ENCODE measurements at regions not wholly inside any gene's neighbourhood (a gene's known extent, or its start where the extent isn't known, plus 50 kb on each side); places are given as distances from the start of the nearest gene placed in this dataset.
"Not testable (repeated sequence)": the region's sequence is repeated elsewhere in the genome, so short reads cannot be mapped to it uniquely, and the experiment has no call there.

- no peaks in the 10 kb centered on the region for H3K9me3 Mint-ChIP-seq
- no peak overlapping the region for H3K27ac Mint-ChIP-seq
- no peaks in the 10 kb centered on the region for H3K36me3 Mint-ChIP-seq
- no peak overlapping the region for H3K4me3 Mint-ChIP-seq
- H3K4me1 Mint-ChIP-seq = no peaks in the 10 kb centered on the region
- no peaks in the 10 kb centered on the region for H3K27me3 Mint-ChIP-seq
These were observed 302.5 kb downstream of the BMPER start for GRCh38 chr7:34207810-34208209.

GRCh38 chr7:34208878-34209621, 303.7 kb downstream of the BMPER start:
- H3K27ac Mint-ChIP-seq = no peak overlapping the region
- H3K9me3 Mint-ChIP-seq = no peaks in the 10 kb centered on the region
- no peaks in the 10 kb centered on the region for H3K36me3 Mint-ChIP-seq
- H3K27me3 Mint-ChIP-seq = no peaks in the 10 kb centered on the region
- H3K4me1 Mint-ChIP-seq = no peaks in the 10 kb centered on the region
- H3K4me3 Mint-ChIP-seq = no peak overlapping the region

- Mint-ChIP-seq H3K27ac (no peak overlapping the region), H3K9me3 (no peaks in the 10 kb centered on the region), H3K4me1 (no peaks in the 10 kb centered on the region), H3K27me3 (no peaks in the 10 kb centered on the region), H3K36me3 (no peaks in the 10 kb centered on the region), H3K4me3 (no peak overlapping the region)
These were observed 305.7 kb downstream of the BMPER start for GRCh38 chr7:34211018-34211417.

- H3K36me3 Mint-ChIP-seq = no peaks in the 10 kb centered on the region
- H3K9me3 Mint-ChIP-seq = no peaks in the 10 kb centered on the region
- no peaks in the 10 kb centered on the region for H3K27me3 Mint-ChIP-seq
- H3K4me3 Mint-ChIP-seq = no peak overlapping the region
- no peaks in the 10 kb centered on the region for H3K4me1 Mint-ChIP-seq
- no peak overlapping the region for H3K27ac Mint-ChIP-seq
These were observed 312.6 kb downstream of the BMPER start for GRCh38 chr7:34217972-34218371.

GRCh38 chr7:34219153-34219718, 313.9 kb downstream of the BMPER start:
- Mint-ChIP-seq H3K27me3 (no peaks in the 10 kb centered on the region), H3K4me1 (no peaks in the 10 kb centered on the region), H3K9me3 (no peaks in the 10 kb centered on the region), H3K27ac (no peak overlapping the region), H3K4me3 (no peak overlapping the region), H3K36me3 (no peaks in the 10 kb centered on the region)

- Mint-ChIP-seq H3K9me3 (no peaks in the 10 kb centered on the region), H3K4me3 (no peak overlapping the region), H3K36me3 (no peaks in the 10 kb centered on the region), H3K27me3 (no peaks in the 10 kb centered on the region), H3K4me1 (no peaks in the 10 kb centered on the region), H3K27ac (no peak overlapping the region)
These were observed 315.3 kb downstream of the BMPER start for GRCh38 chr7:34220506-34221185.

GRCh38 chr7:34222316-34222715, 317.0 kb downstream of the BMPER start:
- Mint-ChIP-seq H3K4me1 (no peaks in the 10 kb centered on the region), H3K27me3 (no peaks in the 10 kb centered on the region), H3K27ac (no peak overlapping the region), H3K36me3 (no peaks in the 10 kb centered on the region), H3K9me3 (no peaks in the 10 kb centered on the region), H3K4me3 (no peak overlapping the region)

- H3K9me3 Mint-ChIP-seq = no peaks in the 10 kb centered on the region
- no peaks in the 10 kb centered on the region for H3K27me3 Mint-ChIP-seq
- no peaks in the 10 kb centered on the region for H3K36me3 Mint-ChIP-seq
- H3K27ac Mint-ChIP-seq = no peak overlapping the region
- H3K4me3 Mint-ChIP-seq = no peak overlapping the region
- H3K4me1 Mint-ChIP-seq = no peaks in the 10 kb centered on the region
These were observed 317.4 kb downstream of the BMPER start for GRCh38 chr7:34222722-34223121.

- no peaks in the 10 kb centered on the region for H3K36me3 Mint-ChIP-seq
- H3K27me3 Mint-ChIP-seq = no peaks in the 10 kb centered on the region
- no peak overlapping the region for H3K27ac Mint-ChIP-seq
- no peaks in the 10 kb centered on the region for H3K4me1 Mint-ChIP-seq
- no peaks in the 10 kb centered on the region for H3K9me3 Mint-ChIP-seq
- no peak overlapping the region for H3K4me3 Mint-ChIP-seq
These were observed 318.9 kb downstream of the BMPER start for GRCh38 chr7:34224281-34224680.

- no peaks in the 10 kb centered on the region for H3K36me3 Mint-ChIP-seq
- H3K27ac Mint-ChIP-seq = no peak overlapping the region
- no peaks in the 10 kb centered on the region for H3K9me3 Mint-ChIP-seq
- no peak overlapping the region for H3K4me3 Mint-ChIP-seq
- H3K4me1 Mint-ChIP-seq = no peaks in the 10 kb centered on the region
- H3K27me3 Mint-ChIP-seq = no peaks in the 10 kb centered on the region
These were observed 319.9 kb downstream of the BMPER start for GRCh38 chr7:34225193-34225592.

GRCh38 chr7:34227525-34227924, 322.2 kb downstream of the BMPER start:
- Mint-ChIP-seq H3K4me1 (no peaks in the 10 kb centered on the region), H3K27me3 (no peaks in the 10 kb centered on the region)

GRCh38 chr7:34235101-34235500, 329.8 kb downstream of the BMPER start:
- H3K36me3 Mint-ChIP-seq, H3K4me3 Mint-ChIP-seq, H3K4me1 Mint-ChIP-seq, H3K9me3 Mint-ChIP-seq, H3K27ac Mint-ChIP-seq, H3K27me3 Mint-ChIP-seq: not testable (repeated sequence)

More at GRCh38 chr7:34227525-34227924, 322.2 kb downstream of the BMPER start:
- no peak overlapping the region for H3K4me3 Mint-ChIP-seq
- no peak overlapping the region for H3K27ac Mint-ChIP-seq
- no peaks in the 10 kb centered on the region for H3K9me3 Mint-ChIP-seq
- no peaks in the 10 kb centered on the region for H3K36me3 Mint-ChIP-seq

GRCh38 chr7:34236057-34236456, 330.7 kb downstream of the BMPER start:
- H3K27ac Mint-ChIP-seq = no peak overlapping the region
- H3K4me3 Mint-ChIP-seq = no peak overlapping the region
- no peaks in the 10 kb centered on the region for H3K4me1 Mint-ChIP-seq
- no peaks in the 10 kb centered on the region for H3K9me3 Mint-ChIP-seq
- H3K27me3 Mint-ChIP-seq = peaks cover 1% of the 10 kb centered on the region
- no peaks in the 10 kb centered on the region for H3K36me3 Mint-ChIP-seq

- Mint-ChIP-seq H3K9me3 (no peaks in the 10 kb centered on the region), H3K27ac (no peak overlapping the region), H3K4me1 (no peaks in the 10 kb centered on the region), H3K36me3 (no peaks in the 10 kb centered on the region), H3K4me3 (no peak overlapping the region), H3K27me3 (peaks cover 1% of the 10 kb centered on the region)
These were observed 331.6 kb downstream of the BMPER start for GRCh38 chr7:34236839-34237492.

GRCh38 chr7:34237493-34237849, 332.1 kb downstream of the BMPER start:
- H3K36me3 Mint-ChIP-seq = no peaks in the 10 kb centered on the region
- H3K4me1 Mint-ChIP-seq = no peaks in the 10 kb centered on the region
- no peak overlapping the region for H3K4me3 Mint-ChIP-seq
- H3K9me3 Mint-ChIP-seq = no peaks in the 10 kb centered on the region
- H3K27me3 Mint-ChIP-seq = peaks cover 1% of the 10 kb centered on the region
- H3K27ac Mint-ChIP-seq = no peak overlapping the region

GRCh38 chr7:34240417-34240816, 335.1 kb downstream of the BMPER start:
- Mint-ChIP-seq H3K36me3 (no peaks in the 10 kb centered on the region), H3K27me3 (no peaks in the 10 kb centered on the region), H3K4me1 (no peaks in the 10 kb centered on the region), H3K4me3 (no peak overlapping the region), H3K9me3 (no peaks in the 10 kb centered on the region), H3K27ac (no peak overlapping the region)

Data from activated naive CD4-positive, alpha-beta T cell treated with anti-CD3 and anti-CD28 coated beads, Interleukin-2, amount 50 U/mL, for 24 hours (primary cell).